22Rv1 (cell line): ENCODE measurements at regions not wholly inside any gene's neighbourhood (a gene's known extent, or its start where the extent isn't known, plus 50 kb on each side); places are given as distances from the start of the nearest gene placed in this dataset.

Source experiments
- H3K27ac ChIP-seq: fragments of 450-650 bp; 2 replicates; pipeline ENCODE4 v1.5.1; 2017
- ZFX ChIP-seq: fragments of 450-650 bp; IDR thresholded peaks from 2 replicates; pipeline ENCODE4 v1.6.1; 2017; ENCODE audit warnings: antibody characterized with exemption, borderline replicate concordance
- TF ChIP-seq, protein P1 (sequence below): fragments of 450-650 bp; IDR thresholded peaks from 2 replicates; pipeline ENCODE4 v1.5.1; 2017; ENCODE audit warnings: mild to moderate bottlenecking

DNA sequence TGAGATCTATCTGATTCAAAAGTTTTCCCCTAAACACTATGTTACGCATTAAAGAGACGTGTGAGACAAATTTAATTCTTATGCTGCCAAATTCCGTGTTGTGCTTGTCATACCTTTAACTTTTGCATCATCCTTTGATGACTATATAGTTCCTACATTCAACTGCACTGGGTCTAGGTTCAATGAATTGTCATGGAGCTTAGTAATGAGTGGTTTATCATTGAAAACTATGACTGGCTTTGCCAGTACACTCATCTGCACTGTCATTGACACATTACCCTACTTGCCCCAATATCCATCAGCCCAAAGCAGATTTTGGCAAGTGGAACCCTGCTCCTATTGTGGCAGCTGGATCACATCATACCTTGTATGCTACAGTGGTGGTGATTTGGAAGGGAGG, 882.9 kb upstream of the SLIT2 start:
- no peak for TF ChIP-seq ZFX
- TF ChIP-seq, protein P1, sequence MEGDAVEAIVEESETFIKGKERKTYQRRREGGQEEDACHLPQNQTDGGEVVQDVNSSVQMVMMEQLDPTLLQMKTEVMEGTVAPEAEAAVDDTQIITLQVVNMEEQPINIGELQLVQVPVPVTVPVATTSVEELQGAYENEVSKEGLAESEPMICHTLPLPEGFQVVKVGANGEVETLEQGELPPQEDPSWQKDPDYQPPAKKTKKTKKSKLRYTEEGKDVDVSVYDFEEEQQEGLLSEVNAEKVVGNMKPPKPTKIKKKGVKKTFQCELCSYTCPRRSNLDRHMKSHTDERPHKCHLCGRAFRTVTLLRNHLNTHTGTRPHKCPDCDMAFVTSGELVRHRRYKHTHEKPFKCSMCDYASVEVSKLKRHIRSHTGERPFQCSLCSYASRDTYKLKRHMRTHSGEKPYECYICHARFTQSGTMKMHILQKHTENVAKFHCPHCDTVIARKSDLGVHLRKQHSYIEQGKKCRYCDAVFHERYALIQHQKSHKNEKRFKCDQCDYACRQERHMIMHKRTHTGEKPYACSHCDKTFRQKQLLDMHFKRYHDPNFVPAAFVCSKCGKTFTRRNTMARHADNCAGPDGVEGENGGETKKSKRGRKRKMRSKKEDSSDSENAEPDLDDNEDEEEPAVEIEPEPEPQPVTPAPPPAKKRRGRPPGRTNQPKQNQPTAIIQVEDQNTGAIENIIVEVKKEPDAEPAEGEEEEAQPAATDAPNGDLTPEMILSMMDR = no peak
- no peak overlapping the region for H3K27ac ChIP-seq

DNA sequence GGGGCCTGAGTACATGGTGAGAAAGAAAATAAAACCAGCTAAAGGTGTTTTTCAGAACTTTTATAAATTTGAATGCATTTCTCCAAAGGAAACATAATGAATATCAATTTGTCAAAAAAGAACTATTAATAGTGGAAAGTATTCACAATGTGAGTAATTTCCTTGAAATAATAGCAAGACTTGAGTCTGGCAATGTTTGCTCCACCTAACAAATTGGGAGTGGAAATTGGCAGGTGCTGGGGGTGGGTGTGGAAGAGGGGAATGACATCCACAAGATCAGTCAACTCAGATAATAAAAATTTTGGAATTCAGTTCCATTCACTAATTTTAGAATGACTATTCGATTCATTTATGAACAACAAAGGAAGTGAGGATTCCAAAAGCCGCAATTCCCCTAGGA, 884.8 kb upstream of the SLIT2 start:
- TF ChIP-seq, protein P1 = no peak
- no peak for TF ChIP-seq ZFX
- H3K27ac ChIP-seq = no peak overlapping the region

GRCh38 chr4:19358015-19358414, 893.7 kb upstream of the SLIT2 start:
- H3K27ac ChIP-seq = no peak overlapping the region
- no peak for TF ChIP-seq ZFX
- TF ChIP-seq, protein P1 = no peak

- no peak for TF ChIP-seq ZFX
- TF ChIP-seq, protein P1 = no peak
- H3K27ac ChIP-seq = no peak overlapping the region
Measured at GRCh38 chr4:19349416-19349815, 902.3 kb upstream of the SLIT2 start.

DNA sequence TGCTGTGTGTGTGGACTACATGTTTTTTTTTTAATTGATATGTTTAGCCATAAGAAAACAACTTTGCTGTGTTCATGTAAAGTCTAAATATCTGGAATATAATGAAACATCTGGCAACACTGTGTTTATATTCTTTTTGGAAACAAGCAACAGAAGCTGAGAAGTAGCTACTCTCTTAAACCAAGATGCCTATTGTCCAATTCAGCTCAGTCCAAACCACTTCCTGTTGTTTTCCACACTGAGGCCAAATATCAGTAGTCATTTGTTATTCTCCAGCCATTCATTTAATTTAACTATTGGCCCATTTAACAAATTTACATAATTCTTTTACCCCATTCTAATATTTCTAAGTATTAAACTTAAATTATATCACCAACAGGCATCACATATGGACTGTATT, 903.0 kb upstream of the SLIT2 start:
- H3K27ac ChIP-seq = no peak overlapping the region
- TF ChIP-seq ZFX = no peak
- TF ChIP-seq, protein P1 = no peak

- H3K27ac ChIP-seq = no peak overlapping the region
- TF ChIP-seq, protein P1 = no peak
- no peak for TF ChIP-seq ZFX
Measured at GRCh38 chr4:19346636-19347035, 905.1 kb upstream of the SLIT2 start.

DNA sequence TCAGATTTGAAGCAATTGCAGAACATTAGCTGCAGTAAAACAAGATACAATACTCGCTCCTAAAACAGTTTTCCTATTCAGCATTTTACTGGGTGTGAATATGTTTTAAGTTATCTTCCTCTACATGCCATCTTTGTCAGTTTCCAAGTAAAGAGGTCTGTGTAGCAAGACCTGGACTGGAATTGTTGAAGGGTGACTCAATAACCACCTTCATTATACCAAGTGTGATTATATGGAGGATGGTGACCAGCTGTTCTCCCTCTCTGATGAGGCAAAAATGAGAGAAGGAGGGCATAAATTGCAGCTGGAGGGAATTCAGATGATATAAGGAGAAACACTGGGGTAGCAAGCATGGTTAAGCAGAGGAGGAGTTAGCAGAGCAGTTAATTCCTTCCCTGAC, 922.1 kb upstream of the SLIT2 start:
- TF ChIP-seq, protein P1 = no peak
- TF ChIP-seq ZFX = no peak

More for the DNA sequence above, 922.1 kb upstream of the SLIT2 start:
- H3K27ac ChIP-seq = no peak overlapping the region
